HG02798 (cell line): ENCODE measurements at regions not wholly inside any gene's neighbourhood (a gene's known extent, or its start where the extent isn't known, plus 50 kb on each side); places are given as distances from the start of the nearest gene placed in this dataset.

ENCODE experiments used
- ATAC-seq: cut with Tn5 transposase; IDR thresholded peaks from one replicate; pipeline ENCODE4 v1.9.1; 2021; ENCODE audit warnings: mild to moderate bottlenecking; ENCODE audit not compliant: unreplicated experiment, poor library complexity

GRCh38 chr5:155872629-155873220 is 454.2 kb upstream of the SGCD start:
- no peak for ATAC-seq

GRCh38 chr5:155878991-155879575 is 447.9 kb upstream of the SGCD start:
- no peak for ATAC-seq

DNA sequence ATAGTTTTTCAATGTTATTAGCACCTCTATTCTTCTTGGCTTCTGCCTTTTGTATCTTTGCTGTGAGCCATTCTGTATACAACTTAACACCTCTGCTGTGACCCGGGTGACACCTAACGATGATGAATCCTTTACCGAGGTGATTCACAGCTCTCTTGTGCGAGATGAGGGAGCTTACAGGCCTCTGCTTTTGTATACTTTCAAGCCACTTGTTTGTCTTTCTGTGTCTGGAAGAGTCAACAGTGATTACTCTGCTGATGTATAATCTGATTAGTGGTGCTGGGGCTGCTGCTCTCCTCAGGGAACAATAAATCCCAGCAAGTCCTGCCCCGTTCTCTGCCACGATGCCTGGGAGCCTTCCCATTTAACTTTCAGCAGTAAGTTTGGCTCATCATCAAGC is 442.9 kb upstream of the SGCD start:
- ATAC-seq: no peak

DNA sequence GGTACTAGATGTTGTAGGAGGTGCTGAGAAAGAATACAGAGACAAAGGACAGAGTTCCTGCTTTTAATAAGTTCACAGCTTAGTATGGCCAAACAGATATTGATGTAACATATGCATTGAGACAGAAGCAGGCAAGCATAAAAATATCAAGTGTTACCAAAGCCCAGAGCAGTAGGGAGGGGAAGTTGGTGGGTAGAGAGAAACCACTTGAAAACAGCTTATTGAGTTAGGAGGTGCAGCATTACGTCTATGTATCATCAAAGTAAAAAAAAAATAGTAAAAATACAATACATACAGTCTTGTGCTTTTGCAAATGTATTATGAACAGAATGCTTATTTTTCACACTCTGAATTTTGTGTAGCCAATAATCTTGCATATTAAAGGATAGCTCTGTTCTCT is 441.8 kb upstream of the SGCD start:
- ATAC-seq: no peak

GRCh38 chr5:155886311-155887031 is 440.5 kb upstream of the SGCD start:
- no peak for ATAC-seq

GRCh38 chr5:155895484-155895883 is 431.5 kb upstream of the SGCD start:
- no peak for ATAC-seq

- no peak for ATAC-seq
Observed at GRCh38 chr5:155897761-155898160, 429.2 kb upstream of the SGCD start.

DNA sequence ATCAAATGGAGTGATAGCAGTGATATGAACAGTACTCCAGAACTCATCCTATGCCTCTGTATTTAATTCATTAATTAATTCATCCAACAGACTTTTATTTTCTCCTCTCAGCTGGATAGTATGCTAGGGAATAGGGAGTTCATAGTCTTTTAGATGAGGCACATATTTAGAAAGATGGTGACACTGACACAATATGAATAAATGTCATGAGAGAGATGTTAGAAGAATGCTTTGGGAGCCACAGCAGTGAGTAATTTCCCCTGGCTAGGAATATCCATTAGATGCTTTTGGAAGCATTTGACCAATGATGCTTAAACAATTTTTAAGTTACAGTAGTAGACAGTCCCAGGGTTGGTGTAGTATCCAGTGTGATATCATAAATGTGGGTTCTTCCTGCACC is 428.7 kb upstream of the SGCD start:
- ATAC-seq: no peak

- ATAC-seq: no peak
Observed at GRCh38 chr5:155903791-155904190, 423.2 kb upstream of the SGCD start.

DNA sequence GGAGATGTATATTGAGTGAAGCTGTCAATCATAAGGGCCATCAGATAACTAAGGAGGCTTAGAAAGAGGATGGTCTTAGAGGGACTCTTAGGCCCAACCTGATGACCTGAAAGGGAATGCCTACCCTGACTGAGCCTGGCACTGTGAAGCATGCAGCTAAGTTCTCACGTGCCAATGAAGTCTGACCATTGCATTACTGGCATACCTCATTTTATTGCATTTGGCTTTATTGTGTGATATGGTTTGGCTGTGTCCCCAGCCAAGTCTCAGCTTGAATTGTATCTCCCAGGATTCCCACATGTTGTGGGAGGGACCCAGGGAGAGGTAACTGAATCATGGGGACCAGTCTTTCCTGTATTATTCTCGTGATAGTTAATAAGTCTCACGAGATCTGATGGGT is 421.6 kb upstream of the SGCD start:
- ATAC-seq: no peak

- no peak for ATAC-seq
Observed at GRCh38 chr5:155906046-155906445, 420.9 kb upstream of the SGCD start.

GRCh38 chr5:155908543-155908942 is 418.4 kb upstream of the SGCD start:
- no peak for ATAC-seq

DNA sequence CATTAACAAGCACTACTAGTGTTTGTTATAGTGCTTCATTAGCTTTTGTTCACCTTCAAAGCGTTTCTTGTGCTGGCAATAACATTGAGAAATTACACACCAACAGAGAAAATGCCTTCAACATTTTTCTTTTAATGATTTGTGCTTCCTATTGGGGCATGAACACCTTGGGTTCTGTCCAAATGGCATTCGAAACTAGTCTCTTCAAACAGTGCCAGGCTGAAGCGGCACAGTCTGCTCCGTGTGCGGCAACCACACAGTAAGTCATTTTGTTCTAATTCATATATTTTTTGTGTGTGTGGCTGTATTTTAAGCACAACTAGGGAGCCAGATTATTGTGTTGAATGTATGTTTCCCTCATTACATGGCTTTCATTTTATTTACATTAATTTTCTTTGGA is 414.7 kb upstream of the SGCD start:
- no peak for ATAC-seq

- ATAC-seq: no peak
Observed at GRCh38 chr5:155914766-155915165, 412.2 kb upstream of the SGCD start.

DNA sequence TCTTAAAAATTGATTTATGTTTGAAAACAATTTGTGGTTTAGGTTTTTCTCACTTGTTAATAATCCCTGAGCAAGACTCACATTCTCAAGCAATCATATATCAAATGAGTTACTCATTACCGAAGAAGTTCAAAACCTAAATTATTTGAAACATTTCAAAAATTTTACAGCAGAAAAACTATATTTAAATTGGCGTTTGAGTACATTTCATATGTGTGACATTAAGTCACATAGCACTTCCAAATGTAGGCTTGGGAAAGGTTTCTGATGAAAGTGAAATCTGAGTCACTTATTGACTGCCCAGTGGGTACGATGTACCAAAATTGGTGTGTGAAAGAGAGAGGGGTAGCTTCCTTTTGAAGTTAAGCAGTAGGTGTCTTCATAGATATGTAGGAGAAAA is 411.4 kb upstream of the SGCD start:
- ATAC-seq: no peak

GRCh38 chr5:155919126-155919525 is 407.8 kb upstream of the SGCD start:
- ATAC-seq: no peak

GRCh38 chr5:155919725-155920124 is 407.2 kb upstream of the SGCD start:
- ATAC-seq: no peak

DNA sequence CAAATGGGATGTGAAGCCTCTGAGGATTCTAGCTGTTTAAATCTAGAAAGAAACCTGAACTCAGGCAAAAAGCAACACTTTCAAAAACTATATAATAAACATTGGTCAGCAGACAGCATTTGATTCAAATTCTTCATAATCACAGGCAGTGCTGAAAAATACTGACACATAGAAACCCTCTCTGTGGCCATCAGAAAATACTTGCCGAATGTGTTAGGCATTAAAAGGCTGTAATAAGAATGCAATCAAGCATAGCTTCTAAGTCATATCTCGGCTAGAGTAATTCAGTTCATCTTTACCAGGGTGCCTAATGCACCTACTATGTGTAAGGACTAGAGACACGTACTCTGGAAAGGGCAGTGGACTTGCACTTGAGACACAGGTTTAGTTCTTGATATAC is 405.3 kb upstream of the SGCD start:
- ATAC-seq: no peak

- ATAC-seq: no peak
Observed at GRCh38 chr5:155923784-155924183, 403.2 kb upstream of the SGCD start.

- ATAC-seq: no peak
Observed at GRCh38 chr5:155926031-155926430, 400.9 kb upstream of the SGCD start.

DNA sequence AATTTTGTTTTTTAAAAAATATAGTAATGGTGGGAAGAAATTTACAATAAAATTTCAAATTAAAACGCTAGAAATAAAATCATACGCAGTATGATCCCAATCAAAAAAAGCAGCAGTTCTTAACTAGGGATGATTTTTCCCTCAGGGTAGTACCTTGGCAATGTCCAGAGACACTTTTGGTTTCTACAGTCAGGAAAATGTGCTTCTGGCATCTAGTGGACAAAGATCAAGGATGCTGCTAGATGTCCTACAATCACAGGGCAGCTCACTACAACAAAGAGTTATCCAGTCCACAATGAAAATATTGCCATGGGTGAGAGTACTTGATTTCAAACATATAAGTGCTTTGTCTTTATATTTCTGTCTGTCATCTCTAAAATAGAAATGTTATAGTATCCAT is 400.2 kb upstream of the SGCD start:
- ATAC-seq: no peak

GRCh38 chr5:155929112-155929511 is 397.9 kb upstream of the SGCD start:
- no peak for ATAC-seq
